ENCODE measurements at regions not wholly inside any gene's neighbourhood (a gene's known extent, or its start where the extent isn't known, plus 50 kb on each side); places are given as distances from the start of the nearest gene placed in this dataset.

GRCh38 chr22:49206281-49206680, 621.4 kb downstream of the BRD1 start:
- TF ChIP-seq RFX5 (IDR thresholded peaks at IDR 0.05; ENCODE audit: low read depth, low read length) (no peak), BHLHE40 (IDR thresholded peaks at IDR 0.05; ENCODE audit: low read length) (no peak), CTCF (CRISPR knock-in tag; IDR thresholded peaks at IDR 0.05) (no peak), JUN (CRISPR knock-in tag; IDR thresholded peaks at IDR 0.05) (no peak), KDM1A (CRISPR knock-in tag; IDR thresholded peaks at IDR 0.05) (no peak), POLR2A (IDR thresholded peaks at IDR 0.05; ENCODE audit: insufficient read depth in 1 of 2, low read depth in 2 of 2, low read length in 2 of 2) (no peak), ZNF792 (CRISPR knock-in tag; IDR thresholded peaks at IDR 0.05) (no peak), TAF1 (CRISPR knock-in tag; IDR thresholded peaks at IDR 0.05) (no peak), SALL2 (CRISPR knock-in tag; IDR thresholded peaks at IDR 0.05) (no peak), TCF7L2 (IDR thresholded peaks at IDR 0.05; ENCODE audit: low read depth, low read length) (no peak), ZBTB44 (CRISPR knock-in tag; IDR thresholded peaks at IDR 0.05) (no peak), BCL3 (CRISPR knock-in tag; IDR thresholded peaks at IDR 0.05) (no peak), MXI1 (IDR thresholded peaks at IDR 0.05; ENCODE audit: borderline replicate concordance, low read depth, low read length) (no peak), TCF12 (IDR thresholded peaks at IDR 0.05) (no peak), TCF12 (CRISPR knock-in tag; IDR thresholded peaks at IDR 0.05) (no peak)

Data from HepG2 (cell line).